GM21576 (cell line): ENCODE measurements at regions not wholly inside any gene's neighbourhood (a gene's known extent, or its start where the extent isn't known, plus 50 kb on each side); places are given as distances from the start of the nearest gene placed in this dataset.
"Not testable (repeated sequence)": the region's sequence is repeated elsewhere in the genome, so short reads cannot be mapped to it uniquely, and the experiment has no call there.

ENCODE experiments used
- ATAC-seq: cut with Tn5 transposase; IDR thresholded peaks from one replicate; pipeline ENCODE4 v1.9.1; 2021; ENCODE audit warnings: mild to moderate bottlenecking, moderate library complexity; ENCODE audit not compliant: unreplicated experiment

- no peak for ATAC-seq
Observed at GRCh38 chr6:115873901-115874300, 186.8 kb downstream of the FRK start.

DNA sequence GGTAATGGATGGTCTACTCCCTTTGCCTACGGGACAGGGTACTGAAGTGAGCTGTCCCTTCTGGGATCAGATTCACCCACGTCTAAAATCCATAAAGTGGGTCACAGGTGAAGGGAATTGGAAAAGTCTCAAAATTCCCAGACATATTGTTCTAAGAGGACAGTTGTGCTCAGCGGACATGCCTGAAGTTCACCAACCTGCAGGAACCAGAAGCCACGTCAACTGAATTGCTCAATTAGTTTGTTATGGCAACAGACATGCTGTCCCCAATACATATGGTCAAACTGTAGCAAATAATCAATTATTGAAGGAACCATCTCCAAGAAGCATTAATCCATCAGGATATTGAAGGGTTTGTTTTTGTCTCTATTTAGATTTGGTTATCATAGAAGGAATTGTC, 190.2 kb downstream of the FRK start:
- ATAC-seq: no peak

DNA sequence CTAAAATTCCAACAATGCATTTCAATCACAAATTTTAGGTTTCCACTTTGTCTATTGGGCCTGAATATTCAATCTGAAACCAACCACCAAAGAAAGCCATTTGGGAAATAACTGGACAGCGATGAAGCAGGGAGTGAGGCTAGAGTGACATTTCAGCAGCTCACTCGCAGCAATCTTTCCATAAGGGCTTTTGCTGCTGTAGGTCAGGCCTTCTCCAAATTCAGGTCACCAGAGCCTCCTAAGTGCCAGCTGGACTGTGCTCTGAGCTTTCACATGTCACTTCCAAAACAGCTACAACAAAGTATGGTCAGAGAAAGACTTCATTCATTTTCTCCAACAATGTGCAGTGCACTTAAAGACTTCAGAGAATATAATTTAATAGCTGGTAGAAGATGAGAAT, 194.8 kb downstream of the FRK start:
- no peak for ATAC-seq

- no peak for ATAC-seq
Observed at GRCh38 chr6:115863211-115863610, 197.5 kb downstream of the FRK start.

- not testable (repeated sequence) for ATAC-seq
Observed at GRCh38 chr6:115861658-115862057, 199.0 kb downstream of the FRK start.

GRCh38 chr6:115859577-115859976, 201.1 kb downstream of the FRK start:
- ATAC-seq: not testable (repeated sequence)

GRCh38 chr6:115854866-115855665, 205.6 kb downstream of the FRK start:
- no peak for ATAC-seq

DNA sequence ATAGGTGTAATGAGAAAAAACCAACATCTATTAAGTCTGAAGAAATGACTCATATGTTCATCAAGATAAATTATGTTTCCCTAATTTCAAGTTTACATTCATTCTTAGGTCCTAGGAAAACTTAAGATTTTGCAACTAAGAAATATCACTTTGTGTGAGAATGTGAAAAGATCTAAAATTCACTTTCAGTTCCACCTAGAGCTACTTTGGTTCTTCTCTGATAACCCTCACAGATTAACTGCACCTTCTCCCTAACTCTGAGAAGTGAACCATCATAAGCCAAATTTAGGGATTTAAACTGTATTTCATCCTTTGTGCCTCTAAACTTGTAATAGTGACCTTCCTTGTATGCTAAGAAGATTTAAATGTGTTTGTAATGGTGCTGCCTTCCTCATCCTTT, 213.0 kb downstream of the FRK start:
- ATAC-seq: no peak

DNA sequence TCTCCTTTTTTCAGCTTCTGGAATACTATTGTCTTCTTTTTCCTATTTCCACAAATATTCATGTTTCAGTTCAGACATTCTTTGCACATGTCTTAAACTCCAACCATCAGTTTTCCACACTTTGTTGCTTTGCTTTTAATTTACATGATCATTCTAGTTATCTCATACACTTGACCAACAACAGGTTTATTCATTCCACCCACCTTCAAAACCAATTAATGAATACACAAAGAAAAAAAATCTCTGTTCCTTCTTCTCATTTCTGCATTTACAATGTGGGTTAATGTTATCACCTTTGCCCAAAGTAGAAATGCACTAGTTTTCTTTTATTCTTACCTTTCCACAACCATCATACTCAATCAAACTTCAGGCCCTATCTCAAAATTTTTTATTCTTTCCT, 216.7 kb downstream of the FRK start:
- ATAC-seq: no peak

DNA sequence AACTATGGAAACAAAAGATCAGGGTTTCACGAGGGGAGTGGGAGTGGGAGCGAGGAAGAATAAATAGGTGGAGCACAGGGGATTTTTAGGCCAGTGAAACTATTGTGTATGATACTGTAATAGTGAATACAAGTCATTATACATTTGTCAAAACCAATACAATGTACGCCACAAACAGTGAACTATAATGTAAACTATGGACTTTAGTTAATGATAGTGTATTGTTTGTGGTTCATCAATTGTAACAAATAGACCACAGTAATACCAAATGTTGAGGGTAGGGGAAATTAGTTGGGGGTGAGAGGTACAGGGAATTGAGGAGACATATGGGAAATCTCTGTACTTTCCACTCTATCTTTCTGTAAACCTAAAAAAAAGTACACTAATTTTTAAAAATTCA, 218.4 kb downstream of the FRK start:
- ATAC-seq: no peak

- ATAC-seq: no peak
Observed at GRCh38 chr6:115839583-115840181, 221.0 kb downstream of the FRK start.

DNA sequence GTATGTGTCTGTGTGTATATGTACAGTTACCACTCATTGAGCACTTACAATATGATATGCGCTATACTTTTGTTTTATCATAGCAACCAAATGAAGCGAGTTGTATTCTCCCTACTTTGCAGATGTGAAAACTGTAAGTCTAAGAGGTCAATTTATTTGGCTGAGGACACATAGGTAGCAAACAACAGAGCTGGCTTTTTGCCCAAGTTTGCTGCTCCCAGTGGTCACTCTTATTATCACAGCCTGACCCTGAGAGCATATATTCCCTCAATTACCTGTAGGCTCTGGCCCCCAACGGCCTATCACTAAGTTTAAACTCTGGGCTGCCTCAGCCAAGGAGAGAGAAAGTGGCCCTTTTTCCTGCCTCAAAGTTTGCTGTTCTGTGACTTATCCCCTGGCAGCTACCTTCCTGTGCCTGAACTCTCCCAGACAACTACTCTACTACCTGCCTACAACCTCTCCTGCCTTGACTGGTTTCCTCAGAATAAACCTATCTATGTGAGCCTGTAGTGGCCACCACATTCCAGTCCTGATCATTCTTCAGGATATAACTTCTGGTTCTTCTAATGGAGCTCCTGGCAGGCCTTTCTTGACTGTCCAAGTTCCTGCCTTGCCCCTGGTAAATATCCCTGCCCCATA, 221.8 kb downstream of the FRK start:
- ATAC-seq: peak; percentile 95

- ATAC-seq: no peak
Observed at GRCh38 chr6:115838216-115838615, 222.5 kb downstream of the FRK start.

DNA sequence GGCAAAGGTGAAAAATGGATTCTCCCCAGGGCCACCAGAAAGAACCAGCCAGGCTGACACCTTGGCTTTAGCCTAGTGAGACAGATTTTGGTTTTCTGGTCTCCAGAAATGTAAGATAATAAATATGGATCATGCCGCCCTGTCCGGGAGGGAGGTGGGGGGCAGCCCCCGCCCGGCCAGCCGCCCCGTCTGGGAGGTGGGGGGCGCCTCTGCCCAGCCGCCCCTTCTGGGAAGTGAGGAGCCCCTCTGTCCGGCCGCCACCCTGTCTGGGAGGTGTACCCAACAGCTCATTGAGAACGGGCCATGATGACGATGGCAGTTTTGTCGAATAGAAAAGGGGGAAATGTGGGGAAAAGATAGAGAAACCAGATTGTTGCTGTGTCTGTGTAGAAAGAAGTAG, 224.3 kb downstream of the FRK start:
- not testable (repeated sequence) for ATAC-seq

DNA sequence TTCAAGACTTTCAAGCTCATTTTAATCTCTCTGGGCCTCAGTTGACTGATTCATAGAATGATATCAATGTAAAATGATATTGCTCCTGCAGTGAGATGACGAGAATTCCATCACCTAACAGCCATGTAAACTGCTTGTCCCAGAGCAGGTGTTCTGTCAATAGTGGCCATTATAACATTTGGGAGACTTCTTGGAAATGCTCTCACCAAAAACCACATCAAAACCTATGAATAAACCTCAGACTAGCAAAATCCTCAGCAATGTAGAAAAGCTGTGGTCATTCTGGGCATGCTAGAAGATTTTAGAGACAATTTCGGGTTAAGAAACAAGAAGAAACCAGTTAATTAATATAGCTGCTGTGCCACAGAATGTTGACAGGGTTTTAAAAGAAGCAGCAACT, 225.4 kb downstream of the FRK start:
- no peak for ATAC-seq

DNA sequence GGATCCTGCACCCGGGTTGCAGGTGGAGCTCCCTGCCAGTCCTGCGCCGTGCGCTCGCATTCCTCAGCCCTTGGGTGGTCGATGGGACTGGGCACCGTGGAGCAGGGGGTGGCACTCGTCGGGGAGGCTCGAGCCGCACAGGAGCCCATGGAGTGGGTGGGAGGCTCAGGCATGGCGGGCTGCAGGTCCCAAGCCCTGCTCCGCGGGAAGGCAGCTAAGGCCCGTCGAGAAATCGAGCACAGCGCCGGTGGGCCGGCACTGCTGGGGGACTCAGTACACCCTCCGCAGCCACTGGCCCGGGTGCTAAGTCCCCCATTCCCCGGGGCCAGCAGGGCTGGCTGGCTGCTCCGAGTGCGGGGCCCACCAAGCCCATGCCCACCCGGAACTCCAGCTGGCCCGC, 226.1 kb downstream of the FRK start:
- ATAC-seq: not testable (repeated sequence)

DNA sequence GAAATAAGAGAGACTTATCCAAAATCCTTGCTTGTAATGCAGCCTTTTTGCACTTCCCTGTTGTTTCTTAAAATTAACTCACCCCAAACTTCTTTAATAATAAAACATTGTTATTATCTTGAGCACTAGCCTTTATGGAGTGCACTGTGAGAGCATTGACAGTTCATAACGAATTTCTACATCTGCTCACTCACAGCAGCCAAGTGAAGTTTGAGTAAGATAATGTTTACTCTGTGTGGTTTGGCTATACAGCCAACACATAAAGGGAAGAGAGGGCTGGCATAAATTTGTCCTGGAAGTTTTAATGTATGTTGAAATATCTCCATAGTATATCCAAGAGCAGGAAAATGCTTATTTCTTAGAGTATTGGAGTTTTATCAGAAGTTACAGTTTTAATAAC, 227.9 kb downstream of the FRK start:
- ATAC-seq: no peak

DNA sequence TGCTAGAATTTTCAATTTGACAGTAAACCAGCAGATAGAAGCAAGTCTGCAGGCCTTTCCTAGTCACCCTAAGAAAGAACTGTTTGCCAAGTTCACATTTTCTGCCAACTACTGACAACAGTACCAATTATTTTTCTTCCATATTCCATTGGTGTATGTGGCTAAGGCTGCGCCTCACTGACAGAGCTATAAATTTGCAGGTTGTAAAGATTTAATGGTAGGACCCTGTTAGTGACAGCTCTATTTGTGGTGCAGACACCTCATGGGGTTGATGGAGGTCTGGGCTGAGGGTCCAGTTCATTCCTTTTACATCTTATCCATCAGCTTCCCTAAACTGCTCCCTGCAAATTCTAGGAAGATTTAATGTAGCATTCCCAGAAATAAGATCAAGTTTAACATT, 228.5 kb downstream of the FRK start:
- ATAC-seq: no peak

GRCh38 chr6:115830895-115831294, 229.8 kb downstream of the FRK start:
- ATAC-seq: no peak

DNA sequence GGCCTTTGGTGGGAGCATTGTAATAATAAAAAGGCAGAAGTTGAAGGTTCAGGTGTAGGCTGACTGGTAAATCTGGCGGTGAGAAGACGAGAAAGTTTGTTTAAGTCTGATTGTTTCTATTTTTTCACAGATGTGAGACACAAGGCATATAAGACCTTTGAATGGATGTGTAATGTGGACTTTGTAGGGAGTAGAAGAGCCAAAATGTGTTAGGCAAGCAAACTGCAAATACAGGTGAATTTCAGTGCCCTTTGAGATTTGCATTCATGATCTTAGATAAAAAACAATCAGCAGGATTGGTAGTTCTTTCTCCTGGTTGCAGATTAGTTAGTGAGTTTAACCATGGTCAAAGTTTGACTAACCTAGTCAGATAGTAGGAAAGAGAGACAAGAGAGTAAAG, 238.9 kb downstream of the FRK start:
- no peak for ATAC-seq

DNA sequence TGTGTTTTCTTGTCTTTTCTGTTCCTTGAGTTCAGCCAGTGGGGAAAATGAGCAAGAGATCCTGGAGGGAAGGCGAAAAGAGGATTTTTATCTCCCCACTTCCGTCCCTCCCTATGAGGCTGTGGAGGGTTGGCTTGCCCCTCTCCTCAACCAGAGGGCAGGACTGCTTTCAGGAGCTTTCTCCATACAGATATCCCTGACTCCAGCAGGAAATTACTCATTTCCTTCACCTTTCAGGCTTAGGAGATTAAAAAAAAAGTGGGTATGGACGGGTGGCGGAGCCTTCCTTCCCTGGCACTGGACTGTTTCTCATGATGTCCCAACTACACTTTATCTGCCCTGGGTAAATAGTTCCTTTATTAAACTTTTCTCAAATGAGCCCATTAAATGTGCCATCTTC, 241.2 kb downstream of the FRK start:
- ATAC-seq: no peak

DNA sequence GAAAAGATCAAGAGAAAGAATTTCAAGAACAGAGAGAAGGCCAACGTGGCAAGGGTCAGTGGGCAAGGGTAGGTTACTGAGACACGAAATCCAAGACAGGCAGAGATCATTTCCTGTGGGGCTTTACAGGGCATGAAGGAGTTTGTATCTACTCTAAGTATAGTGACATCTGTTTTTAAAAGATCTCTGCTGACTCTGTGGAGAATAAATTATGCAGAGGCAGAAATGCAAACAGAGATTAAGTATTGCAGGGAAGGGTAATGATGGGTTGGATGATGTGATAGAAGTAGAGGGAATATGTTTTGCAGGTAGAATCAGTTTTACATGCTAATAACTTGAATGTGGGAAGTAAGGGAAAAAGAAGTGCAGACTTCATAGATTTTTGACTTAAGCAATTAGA, 243.5 kb downstream of the FRK start:
- no peak for ATAC-seq
